ENCODE measurements at regions not wholly inside any gene's neighbourhood (a gene's known extent, or its start where the extent isn't known, plus 50 kb on each side); places are given as distances from the start of the nearest gene placed in this dataset.
"Not testable (repeated sequence)": the region's sequence is repeated elsewhere in the genome, so short reads cannot be mapped to it uniquely, and the experiment has no call there.

GRCh38 chr21:35204125-35204524, 155.0 kb upstream of the RUNX1 start:
- in situ Hi-C loops (cut with HindIII; ENCODE audit: low pct_unique_long_range_greater_than_20kb, low sequenced_read_pairs): no loop called here
- no peak for DNase-seq (ENCODE audit: low read depth, low spot score)

DNA sequence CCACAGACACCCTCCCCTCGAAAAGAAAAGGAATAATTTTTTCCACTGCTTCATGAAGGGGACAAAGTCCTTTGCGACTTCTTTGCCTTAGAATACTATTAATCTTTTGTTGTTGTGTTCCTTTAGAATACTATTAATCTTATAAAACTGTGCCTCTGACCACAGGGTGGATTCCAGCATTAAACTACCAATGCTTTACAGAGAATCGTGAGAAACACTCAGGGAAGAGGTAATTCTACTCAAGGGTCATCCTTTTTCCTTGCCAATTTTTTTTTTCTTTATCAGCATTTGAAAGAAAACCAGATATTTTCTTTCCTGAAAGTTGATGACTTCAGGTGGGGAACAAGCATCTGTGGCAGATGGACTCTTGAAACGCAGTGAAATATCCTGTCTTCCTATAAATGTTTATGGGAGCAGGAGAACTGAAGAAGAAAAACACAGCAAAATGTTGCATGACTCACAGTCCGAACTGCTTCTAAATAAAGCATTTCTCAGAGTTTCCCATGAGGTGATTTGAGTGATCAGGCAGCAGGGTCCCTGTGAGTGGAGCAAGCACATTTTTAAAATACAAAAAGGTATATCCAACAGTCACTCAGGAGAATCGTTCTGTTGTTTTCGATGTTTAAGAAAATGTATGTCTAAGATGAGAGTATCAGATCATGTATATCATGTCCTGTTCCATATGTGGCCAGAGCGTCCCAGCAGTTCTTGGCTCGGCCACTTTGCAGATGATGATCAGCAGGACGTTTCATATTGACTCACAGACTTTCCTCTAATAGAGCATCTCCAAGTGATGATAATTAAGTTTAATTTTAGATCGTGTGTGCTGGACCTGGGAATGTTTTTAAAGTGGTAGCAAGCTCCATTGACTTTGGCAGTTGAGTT, 154.2 kb upstream of the RUNX1 start:
- in situ Hi-C loops (cut with HindIII; ENCODE audit: low pct_unique_long_range_greater_than_20kb, low sequenced_read_pairs): no loop called here
- no peak for DNase-seq (ENCODE audit: low read depth, low spot score)

- DNase-seq (ENCODE audit: low read depth, low spot score): no peak
- in situ Hi-C loops (cut with HindIII; ENCODE audit: low pct_unique_long_range_greater_than_20kb, low sequenced_read_pairs): no loop called here
These were observed 153.3 kb upstream of the RUNX1 start for GRCh38 chr21:35202431-35202830.

DNA sequence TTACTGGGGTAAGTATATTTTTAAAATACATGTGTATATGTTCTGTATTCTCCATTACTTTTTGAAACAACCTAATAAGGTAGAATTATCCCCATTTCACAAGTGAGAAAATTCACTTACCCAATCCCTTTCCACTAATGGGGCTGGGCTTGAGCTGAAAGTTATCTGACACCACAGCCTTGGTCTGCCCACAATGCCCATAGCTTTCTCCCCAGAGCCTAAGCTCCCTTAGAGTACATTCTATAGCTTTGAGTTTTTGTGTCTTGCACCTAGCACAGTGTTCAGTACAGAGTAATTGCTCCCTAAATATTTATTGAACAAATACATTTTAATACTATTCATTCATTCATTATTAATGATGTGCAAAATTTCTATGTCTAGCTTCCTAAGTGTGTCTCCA, 152.7 kb upstream of the RUNX1 start:
- no peak for DNase-seq (ENCODE audit: low read depth, low spot score)
- in situ Hi-C loops (cut with HindIII; ENCODE audit: low pct_unique_long_range_greater_than_20kb, low sequenced_read_pairs): no loop called here

GRCh38 chr21:35201288-35201687, 152.2 kb upstream of the RUNX1 start:
- DNase-seq (ENCODE audit: low read depth, low spot score): no peak
- in situ Hi-C loops (cut with HindIII; ENCODE audit: low pct_unique_long_range_greater_than_20kb, low sequenced_read_pairs): no loop called here

GRCh38 chr21:35199733-35200015, 150.6 kb upstream of the RUNX1 start:
- in situ Hi-C loops (cut with HindIII; ENCODE audit: low pct_unique_long_range_greater_than_20kb, low sequenced_read_pairs): no loop called here
- DNase-seq (ENCODE audit: low read depth, low spot score): no peak

GRCh38 chr21:35198982-35199732, 150.1 kb upstream of the RUNX1 start:
- DNase-seq (ENCODE audit: low read depth, low spot score): peak; percentile 60
- in situ Hi-C loops (cut with HindIII; ENCODE audit: low pct_unique_long_range_greater_than_20kb, low sequenced_read_pairs): no loop called here

DNA sequence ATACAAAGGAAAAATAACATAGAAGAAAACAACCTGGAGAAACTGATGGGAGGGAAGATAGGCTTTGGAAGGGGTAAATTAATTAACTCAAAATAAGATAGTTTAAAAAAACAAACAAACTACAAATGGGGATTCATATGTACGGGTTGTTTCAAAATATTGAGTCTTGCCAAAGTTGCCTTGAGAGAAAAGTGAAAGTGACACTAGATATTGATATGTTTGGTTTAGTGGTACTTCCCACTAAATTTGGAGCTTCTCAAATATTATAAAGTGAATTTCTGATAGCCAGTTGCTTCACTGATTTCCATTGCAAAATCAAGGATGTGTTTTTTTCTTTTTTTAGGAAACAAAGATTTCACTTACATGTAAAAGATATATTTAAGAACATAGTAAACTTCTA, 149.5 kb upstream of the RUNX1 start:
- no peak for DNase-seq (ENCODE audit: low read depth, low spot score)
- in situ Hi-C loops (cut with HindIII; ENCODE audit: low pct_unique_long_range_greater_than_20kb, low sequenced_read_pairs): no loop called here

GRCh38 chr21:35197992-35198431, 148.9 kb upstream of the RUNX1 start:
- in situ Hi-C loops (cut with HindIII; ENCODE audit: low pct_unique_long_range_greater_than_20kb, low sequenced_read_pairs): no loop called here
- DNase-seq (ENCODE audit: low read depth, low spot score): no peak

- in situ Hi-C loops (cut with HindIII; ENCODE audit: low pct_unique_long_range_greater_than_20kb, low sequenced_read_pairs): no loop called here
- DNase-seq (ENCODE audit: low read depth, low spot score): no peak
These were observed 148.1 kb upstream of the RUNX1 start for GRCh38 chr21:35197191-35197590.

GRCh38 chr21:35196128-35196527, 147.0 kb upstream of the RUNX1 start:
- DNase-seq (ENCODE audit: low read depth, low spot score): no peak
- in situ Hi-C loops (cut with HindIII; ENCODE audit: low pct_unique_long_range_greater_than_20kb, low sequenced_read_pairs): no loop called here

GRCh38 chr21:35195232-35195631, 146.1 kb upstream of the RUNX1 start:
- DNase-seq (ENCODE audit: low read depth, low spot score): no peak
- in situ Hi-C loops (cut with HindIII; ENCODE audit: low pct_unique_long_range_greater_than_20kb, low sequenced_read_pairs): no loop called here

DNA sequence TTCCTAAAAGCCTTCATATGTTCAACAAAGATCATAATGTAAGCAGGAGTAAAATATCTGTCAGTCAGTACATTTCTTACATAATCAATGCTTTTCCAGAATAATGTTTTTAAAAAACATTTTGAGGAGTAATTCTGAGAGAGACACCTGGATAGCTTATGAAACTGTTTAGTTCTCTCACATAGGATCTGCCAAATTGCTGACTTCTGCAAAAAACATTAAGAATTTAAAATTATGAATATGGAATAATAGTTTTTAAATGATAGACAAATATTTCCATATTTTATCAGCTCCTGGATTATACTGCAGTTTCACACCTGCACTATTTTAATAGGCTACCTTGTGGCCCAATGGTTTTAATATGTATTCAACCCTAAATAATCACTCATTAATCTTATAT, 142.7 kb upstream of the RUNX1 start:
- in situ Hi-C loops (cut with HindIII; ENCODE audit: low pct_unique_long_range_greater_than_20kb, low sequenced_read_pairs): no loop called here
- no peak for DNase-seq (ENCODE audit: low read depth, low spot score)

DNA sequence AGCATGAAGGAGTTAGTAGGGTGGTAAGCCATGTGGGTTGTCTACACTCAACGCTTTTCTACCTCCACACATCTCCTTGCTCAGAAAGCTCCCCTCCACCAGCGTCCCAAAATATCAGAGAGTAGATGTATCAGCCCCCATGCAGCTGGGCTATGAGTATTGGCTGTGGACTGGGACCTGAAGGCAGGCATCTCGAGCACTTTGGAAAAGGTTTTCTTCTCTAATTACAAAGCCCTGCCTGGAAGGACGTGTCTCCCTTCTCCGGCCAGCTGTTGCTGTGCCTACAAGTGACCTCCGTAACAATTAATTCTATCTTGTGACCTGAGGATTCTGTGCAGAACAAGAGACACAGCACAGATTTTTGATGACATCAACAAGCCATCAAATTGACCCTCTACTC, 142.0 kb upstream of the RUNX1 start:
- in situ Hi-C loops (cut with HindIII; ENCODE audit: low pct_unique_long_range_greater_than_20kb, low sequenced_read_pairs): no loop called here

GRCh38 chr21:35190201-35190701, 141.1 kb upstream of the RUNX1 start:
- in situ Hi-C loops (cut with HindIII; ENCODE audit: low pct_unique_long_range_greater_than_20kb, low sequenced_read_pairs): no loop called here
- no peak for DNase-seq (ENCODE audit: low read depth, low spot score)

More for the DNA sequence above, 142.0 kb upstream of the RUNX1 start:
- DNase-seq (ENCODE audit: low read depth, low spot score): no peak

DNA sequence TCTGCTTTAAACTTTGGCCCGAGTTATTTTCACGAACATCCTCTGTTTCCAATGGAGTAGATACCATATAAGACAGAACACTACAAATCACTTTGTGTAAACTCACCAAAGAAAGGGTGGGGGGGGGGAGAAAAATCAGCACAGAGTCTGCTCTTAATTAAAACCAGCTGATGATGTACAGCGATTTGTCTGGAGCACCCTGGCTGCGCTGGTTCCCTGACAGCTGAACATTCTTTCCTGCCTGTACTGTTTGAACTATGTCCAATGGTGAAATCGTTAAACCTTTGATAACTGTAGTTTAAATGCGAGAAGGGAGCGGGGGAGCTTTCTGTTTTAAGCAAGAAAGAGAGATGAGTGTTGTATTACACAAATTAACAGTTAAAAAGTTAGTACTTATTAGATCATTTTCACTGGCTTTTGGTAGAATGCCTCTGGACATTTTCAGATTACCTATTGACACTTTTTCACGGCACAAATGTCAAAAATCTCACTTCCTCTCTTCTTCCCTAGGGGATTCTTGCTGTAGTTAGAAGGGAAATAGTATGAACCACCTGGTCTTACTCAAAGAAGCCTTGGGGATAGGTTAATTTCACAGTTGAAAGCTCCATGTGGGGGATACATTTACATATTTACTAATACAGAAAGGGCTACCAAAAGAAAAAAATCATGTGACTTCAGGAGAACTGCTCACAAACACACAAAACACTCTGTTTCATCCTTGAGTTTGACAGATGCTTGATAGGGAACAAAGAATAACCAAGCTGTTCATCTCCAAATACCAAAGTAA, 140.2 kb upstream of the RUNX1 start:
- no peak for DNase-seq (ENCODE audit: low read depth, low spot score)
- in situ Hi-C loops (cut with HindIII; ENCODE audit: low pct_unique_long_range_greater_than_20kb, low sequenced_read_pairs): no loop called here

DNA sequence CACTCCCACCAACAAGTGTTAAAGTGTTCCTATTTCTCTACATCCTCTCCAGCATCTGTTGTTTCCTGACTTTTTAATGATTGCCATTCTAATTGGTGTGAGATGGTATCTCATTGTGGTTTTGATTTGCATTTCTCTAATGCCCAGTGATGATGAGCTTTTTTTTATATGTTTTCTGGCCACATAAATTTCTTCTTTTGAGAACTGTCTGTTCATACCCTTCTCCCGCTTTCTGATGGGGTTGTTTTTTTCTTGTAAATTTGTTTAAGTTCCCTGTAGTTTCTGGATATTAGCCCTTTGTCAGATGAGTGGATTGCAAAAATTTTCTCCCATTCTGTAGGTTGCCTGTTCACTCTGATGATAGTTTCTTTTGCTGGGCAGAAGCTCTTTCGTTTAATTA, 134.3 kb upstream of the RUNX1 start:
- in situ Hi-C loops (cut with HindIII; ENCODE audit: low pct_unique_long_range_greater_than_20kb, low sequenced_read_pairs): not testable (repeated sequence)

DNA sequence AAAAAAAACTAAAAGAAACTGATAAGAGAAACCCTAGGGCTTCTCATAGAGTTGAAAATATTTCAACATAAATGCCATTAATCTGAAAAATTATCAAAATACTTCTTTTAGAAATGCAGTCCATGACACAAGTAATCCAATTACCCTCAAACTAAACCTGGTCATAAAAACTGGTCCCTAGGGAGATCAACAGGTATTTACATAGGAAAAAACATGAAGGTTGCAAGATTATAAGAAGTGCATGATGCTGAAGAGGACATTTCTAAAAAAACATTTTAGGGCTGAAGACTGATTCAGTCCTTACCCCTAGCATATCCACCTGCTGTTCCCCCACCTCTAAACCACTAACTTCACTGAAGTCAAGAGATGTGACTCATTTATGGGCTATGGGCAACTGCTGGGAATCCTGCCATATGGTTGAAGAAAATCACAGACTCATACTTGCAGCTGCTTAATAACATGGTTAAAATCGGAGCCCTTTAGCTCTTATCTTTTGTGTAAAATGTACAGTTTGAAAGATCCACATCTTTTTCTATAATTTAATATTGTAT, 131.0 kb upstream of the RUNX1 start:
- no peak for DNase-seq (ENCODE audit: low read depth, low spot score)
- in situ Hi-C loops (cut with HindIII; ENCODE audit: low pct_unique_long_range_greater_than_20kb, low sequenced_read_pairs): no loop called here

More for the DNA sequence above, 134.3 kb upstream of the RUNX1 start:
- not testable (repeated sequence) for DNase-seq (ENCODE audit: low read depth, low spot score)
